ENCODE measurements at regions not wholly inside any gene's neighbourhood (a gene's known extent, or its start where the extent isn't known, plus 50 kb on each side); places are given as distances from the start of the nearest gene placed in this dataset.

DNA sequence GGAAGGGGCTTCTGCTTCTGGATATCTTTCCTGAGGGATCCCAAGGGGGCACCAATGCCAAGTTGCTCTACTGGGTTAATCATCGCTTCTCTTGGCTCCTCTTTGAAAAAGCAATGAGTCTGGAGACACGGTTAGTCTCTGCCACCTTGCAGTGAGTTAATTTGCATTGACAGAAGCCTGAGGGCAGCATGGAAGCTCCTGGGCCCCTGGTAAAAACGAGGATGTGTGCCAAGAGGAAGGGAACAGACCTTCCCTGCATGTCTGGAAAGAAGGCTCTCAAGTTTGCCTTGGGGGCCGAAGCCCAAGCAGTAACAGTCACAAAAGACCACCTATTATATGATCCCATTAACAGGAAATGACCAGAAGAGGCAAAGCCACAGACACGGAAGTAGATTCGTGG is 86.7 kb downstream of the IRX5 start:
- peak; percentile 47 for DNase-seq
- no peak overlapping the region for H3K4me3 ChIP-seq (ENCODE audit: low read depth in 2 of 2, low read length in 1 of 2)
- no peaks in the 10 kb centered on the region for H3K79me2 ChIP-seq (ENCODE audit: insufficient read depth)
- no peaks in the 10 kb centered on the region; the same call in 1 of the 2 replicates for H3K9me3 ChIP-seq
- H3K9me2 ChIP-seq = no peaks in the 10 kb centered on the region
- no peak overlapping the region for H2AFZ ChIP-seq (ENCODE audit: low read depth)
- H3K36me3 ChIP-seq (replicated peaks in 1 of 2; ENCODE audit: control insufficient read depth in 1 of 2, insufficient read depth in 2 of 2, low read length in 1 of 2) = no peaks in the 10 kb centered on the region
- H3K4me1 ChIP-seq (ENCODE audit: control insufficient read depth in 1 of 2, insufficient read depth in 2 of 2, low read depth in 1 of 2, low read length in 1 of 2) = peaks cover 0 to 12% of the 10 kb centered on the region in 2 experiments; a peak in 1 of 4 replicates
- H3K27ac ChIP-seq (ENCODE audit: low read depth in 2 of 2, low read length in 1 of 2) = no peak overlapping the region
- no peaks in the 10 kb centered on the region for H3K27me3 ChIP-seq (ENCODE audit: insufficient read depth)
- H3K4me2 ChIP-seq = no peak overlapping the region
- H3K9ac ChIP-seq = no peak overlapping the region
- H3F3A ChIP-seq (replicated peaks; ENCODE audit: insufficient read depth) = no peaks in the 10 kb centered on the region
- TF ChIP-seq GATA2 (CRISPR knock-in tag; IDR thresholded peaks at IDR 0.05) = no peak
- no peak for TF ChIP-seq CHD2 (IDR thresholded peaks at IDR 0.05; ENCODE audit: low read length, partially characterized antibody)
- TF ChIP-seq MXI1 (IDR thresholded peaks at IDR 0.05; ENCODE audit: low read depth, low read length) = no peak
- TF ChIP-seq JUND (IDR thresholded peaks at IDR 0.05) = no peak
- TF ChIP-seq NRF1 (IDR thresholded peaks at IDR 0.05; ENCODE audit: low read depth, low read length) = no peak
- no peak for TF ChIP-seq TCF12 (IDR thresholded peaks at IDR 0.05)
- no peak for TF ChIP-seq EZH2phosphoT487 (IDR thresholded peaks at IDR 0.05; ENCODE audit: borderline replicate concordance, low read depth)
- TF ChIP-seq FOSL2 (IDR thresholded peaks at IDR 0.05; ENCODE audit: borderline replicate concordance, low read depth) = no peak
- TF ChIP-seq SMC3 (IDR thresholded peaks at IDR 0.05; ENCODE audit: low read depth, low read length) = no peak
- TF ChIP-seq, protein P1, sequence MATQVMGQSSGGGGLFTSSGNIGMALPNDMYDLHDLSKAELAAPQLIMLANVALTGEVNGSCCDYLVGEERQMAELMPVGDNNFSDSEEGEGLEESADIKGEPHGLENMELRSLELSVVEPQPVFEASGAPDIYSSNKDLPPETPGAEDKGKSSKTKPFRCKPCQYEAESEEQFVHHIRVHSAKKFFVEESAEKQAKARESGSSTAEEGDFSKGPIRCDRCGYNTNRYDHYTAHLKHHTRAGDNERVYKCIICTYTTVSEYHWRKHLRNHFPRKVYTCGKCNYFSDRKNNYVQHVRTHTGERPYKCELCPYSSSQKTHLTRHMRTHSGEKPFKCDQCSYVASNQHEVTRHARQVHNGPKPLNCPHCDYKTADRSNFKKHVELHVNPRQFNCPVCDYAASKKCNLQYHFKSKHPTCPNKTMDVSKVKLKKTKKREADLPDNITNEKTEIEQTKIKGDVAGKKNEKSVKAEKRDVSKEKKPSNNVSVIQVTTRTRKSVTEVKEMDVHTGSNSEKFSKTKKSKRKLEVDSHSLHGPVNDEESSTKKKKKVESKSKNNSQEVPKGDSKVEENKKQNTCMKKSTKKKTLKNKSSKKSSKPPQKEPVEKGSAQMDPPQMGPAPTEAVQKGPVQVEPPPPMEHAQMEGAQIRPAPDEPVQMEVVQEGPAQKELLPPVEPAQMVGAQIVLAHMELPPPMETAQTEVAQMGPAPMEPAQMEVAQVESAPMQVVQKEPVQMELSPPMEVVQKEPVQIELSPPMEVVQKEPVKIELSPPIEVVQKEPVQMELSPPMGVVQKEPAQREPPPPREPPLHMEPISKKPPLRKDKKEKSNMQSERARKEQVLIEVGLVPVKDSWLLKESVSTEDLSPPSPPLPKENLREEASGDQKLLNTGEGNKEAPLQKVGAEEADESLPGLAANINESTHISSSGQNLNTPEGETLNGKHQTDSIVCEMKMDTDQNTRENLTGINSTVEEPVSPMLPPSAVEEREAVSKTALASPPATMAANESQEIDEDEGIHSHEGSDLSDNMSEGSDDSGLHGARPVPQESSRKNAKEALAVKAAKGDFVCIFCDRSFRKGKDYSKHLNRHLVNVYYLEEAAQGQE (IDR thresholded peaks at IDR 0.05; ENCODE audit: low read depth, low read length) = no peak
- TF ChIP-seq, protein P2, sequence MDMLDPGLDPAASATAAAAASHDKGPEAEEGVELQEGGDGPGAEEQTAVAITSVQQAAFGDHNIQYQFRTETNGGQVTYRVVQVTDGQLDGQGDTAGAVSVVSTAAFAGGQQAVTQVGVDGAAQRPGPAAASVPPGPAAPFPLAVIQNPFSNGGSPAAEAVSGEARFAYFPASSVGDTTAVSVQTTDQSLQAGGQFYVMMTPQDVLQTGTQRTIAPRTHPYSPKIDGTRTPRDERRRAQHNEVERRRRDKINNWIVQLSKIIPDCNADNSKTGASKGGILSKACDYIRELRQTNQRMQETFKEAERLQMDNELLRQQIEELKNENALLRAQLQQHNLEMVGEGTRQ (IDR thresholded peaks at IDR 0.05; ENCODE audit: borderline replicate concordance, low read depth, low read length) = no peak
- TF ChIP-seq EP300 (IDR thresholded peaks at IDR 0.05; ENCODE audit: borderline replicate concordance in 1 of 2, low read depth in 1 of 2, low read length in 1 of 2) = no peak
- TF ChIP-seq RCOR1 (IDR thresholded peaks at IDR 0.05; ENCODE audit: low read length) = no peak; the same call in 1 of the 2 replicates
- TF ChIP-seq TEAD4 (IDR thresholded peaks at IDR 0.05; ENCODE audit: borderline replicate concordance, insufficient read depth) = no peak
- TF ChIP-seq NFIC (IDR thresholded peaks at IDR 0.05; ENCODE audit: borderline replicate concordance) = no peak
- TF ChIP-seq YY1 (IDR thresholded peaks at IDR 0.05; ENCODE audit: low read depth) = no peak
- POLR2A ChIA-PET = no interaction called here
- CTCF ChIA-PET = interaction anchor here (1.0 to 1.7 kb wide), 3 partner anchors 12 to 30 kb away, joined by 4 to 5 read pairs (median 5); no protein-coding TSS in a partner anchor
- WGBS (ENCODE audit: low lambda C conversion rate) = 35% methylated on average over 6 of the region's 6 CpGs
- no peaks in the 10 kb centered on the region for H4K20me1 ChIP-seq (ENCODE audit: insufficient read depth)

Measured in SK-N-SH (cell line).